Activated CD4-positive, alpha-beta T cell treated with anti-CD3 and anti-CD28 coated beads, Interleukin-2, Interleukin-4, amounts not matched to agents 100 ng/mL and 50 ng/mL, durations not matched to agents 16 hours and 8 hours (primary cell): ENCODE measurements at regions not wholly inside any gene's neighbourhood (a gene's known extent, or its start where the extent isn't known, plus 50 kb on each side); places are given as distances from the start of the nearest gene placed in this dataset.

Experiments
- DNase-seq: peaks from one replicate; pipeline ENCODE4 v3.0.0-alpha.2; 2020; ENCODE audit warnings: low spot score

DNA sequence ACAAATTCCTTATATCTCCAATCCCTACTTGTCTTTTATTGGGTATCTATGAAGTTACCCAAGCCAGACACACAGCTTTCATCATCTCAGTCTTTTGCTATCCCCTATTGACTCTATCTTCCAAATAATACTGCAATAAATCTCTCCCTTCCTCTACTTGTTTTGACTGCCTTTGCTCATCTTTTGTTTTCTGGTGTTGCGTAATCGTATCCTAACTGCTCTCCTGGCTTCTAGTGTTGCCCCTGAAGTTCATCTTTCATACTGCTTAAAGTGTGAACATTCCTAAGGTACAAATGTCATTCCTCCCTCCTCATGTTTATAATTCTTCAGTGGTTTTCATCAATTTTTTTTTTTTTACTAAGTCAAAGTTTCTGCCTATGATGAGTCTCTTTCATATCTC, 491.3 kb upstream of the DCC start:
- DNase-seq = no peak

DNA sequence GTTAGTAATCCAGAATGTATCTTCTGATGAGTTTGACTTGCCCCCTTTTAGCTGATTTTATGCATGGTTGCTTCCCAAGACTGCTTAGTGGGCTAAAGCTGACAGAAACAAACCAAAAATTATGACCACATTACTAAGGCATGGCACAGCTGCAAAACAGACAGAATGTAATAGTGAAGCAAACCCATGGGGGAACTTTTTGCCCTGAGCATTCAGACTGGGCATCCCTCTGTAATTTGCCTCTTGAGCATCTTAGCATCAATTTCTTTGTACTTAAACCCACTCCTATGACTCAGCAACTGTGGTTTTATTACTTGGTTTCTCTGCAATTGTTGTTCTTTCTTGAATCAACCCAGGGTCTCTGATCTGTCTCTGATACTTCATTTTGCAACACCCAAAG, 487.3 kb upstream of the DCC start:
- DNase-seq = no peak

DNA sequence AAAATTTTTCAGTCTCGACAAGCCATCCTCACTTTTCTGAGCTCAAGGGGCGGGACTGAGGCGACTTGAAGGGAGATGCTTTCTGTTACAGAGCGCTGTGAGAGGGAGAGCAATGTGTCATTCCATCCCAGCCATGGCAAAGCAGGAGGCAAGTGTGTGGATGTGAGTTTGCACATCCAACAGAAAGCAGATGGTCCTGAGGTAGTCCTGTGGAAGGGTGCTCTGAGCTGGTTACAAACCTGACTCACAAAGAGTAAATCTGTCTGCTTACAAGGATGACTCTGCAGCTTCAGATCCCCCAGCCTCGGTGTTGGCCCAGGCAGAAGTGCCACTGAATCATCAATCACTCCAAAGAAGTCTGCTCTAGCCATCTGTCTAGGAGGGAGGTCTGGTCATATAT, 482.0 kb upstream of the DCC start:
- DNase-seq = no peak

DNA sequence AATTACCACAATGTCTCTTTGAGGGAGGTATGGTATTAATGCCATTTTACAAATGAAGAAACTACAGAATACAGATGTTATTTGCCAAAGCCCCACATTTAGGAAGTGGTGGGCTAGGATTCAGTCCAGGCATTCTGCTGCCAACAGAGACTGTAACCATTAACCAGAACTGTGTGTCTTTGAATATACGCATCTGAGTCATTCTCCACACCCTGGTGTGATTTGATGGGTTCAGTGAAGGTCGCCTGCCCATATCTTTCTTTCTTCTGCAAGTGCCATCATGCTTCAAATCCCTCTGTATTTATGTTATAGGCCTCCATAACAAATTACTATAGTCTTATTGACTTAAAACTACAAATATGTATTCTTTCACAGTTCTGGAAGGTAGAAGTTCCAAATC, 479.0 kb upstream of the DCC start:
- DNase-seq = no peak

DNA sequence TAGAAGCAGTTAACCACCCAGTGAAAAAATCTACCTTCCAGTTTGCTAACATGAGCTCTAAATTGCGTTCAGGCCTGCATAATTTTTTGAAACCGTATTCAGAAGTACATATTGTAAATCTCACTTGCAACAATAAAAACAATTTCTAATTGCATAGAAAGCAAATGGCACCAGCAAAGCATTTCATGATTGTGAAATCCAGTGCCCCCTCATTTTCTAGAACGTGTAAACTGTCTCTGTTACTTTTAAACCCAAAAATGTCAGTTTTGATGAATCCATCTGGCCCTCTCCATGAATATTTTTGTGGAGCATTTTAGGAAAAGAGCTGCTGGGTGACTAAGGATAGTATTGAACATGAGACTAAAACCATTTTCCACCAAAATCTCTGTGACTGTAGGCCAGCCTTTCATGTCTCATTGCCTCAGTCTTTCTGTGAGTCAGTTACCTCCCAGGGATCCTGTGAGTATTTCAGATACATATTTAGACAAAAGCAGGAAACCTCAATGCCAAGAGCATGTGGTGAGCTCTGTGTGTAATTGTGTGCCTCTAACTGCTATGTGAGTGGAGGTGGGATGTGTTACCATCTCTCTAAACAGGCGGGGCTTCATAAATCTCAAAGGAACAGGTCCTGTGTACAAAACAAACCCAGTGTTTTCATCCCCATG, 477.8 kb upstream of the DCC start:
- no peak for DNase-seq

DNA sequence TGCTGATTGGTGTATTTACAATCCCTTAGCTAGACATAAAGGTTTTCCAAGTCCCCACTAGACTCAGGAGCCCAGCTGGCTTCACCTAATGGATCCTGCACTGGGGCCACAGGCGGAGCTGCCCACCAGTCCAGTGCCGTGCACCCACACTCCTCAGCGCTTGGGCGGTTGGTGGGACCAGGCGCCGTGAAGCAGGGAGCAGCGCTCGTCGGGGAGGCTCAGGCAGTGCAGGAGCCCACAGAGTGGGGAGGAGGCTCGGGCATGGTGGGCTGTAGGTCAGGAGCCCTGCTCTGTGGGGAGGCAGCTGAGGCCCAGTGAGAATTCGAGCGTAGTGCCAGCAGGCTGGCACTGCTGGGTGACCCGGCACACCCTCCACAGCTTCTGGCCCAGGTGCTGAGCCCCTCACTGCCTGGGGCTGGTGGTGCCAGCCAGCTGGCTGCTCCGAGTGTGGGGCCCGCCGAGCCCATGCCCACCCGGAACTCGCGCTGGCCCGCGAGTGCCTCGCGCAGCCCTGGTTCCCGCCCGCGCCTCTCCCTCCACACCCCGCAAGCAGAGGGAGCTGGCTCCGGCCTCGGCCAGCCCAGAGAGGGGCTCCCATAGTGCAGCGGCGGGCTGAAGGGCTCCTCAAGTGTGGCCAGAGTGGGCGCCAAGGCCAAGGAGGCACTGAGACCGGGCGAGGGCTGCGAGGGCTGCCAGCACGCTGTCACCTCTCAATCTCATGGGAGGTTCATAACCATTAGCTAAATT, 475.6 kb upstream of the DCC start:
- no peak for DNase-seq

DNA sequence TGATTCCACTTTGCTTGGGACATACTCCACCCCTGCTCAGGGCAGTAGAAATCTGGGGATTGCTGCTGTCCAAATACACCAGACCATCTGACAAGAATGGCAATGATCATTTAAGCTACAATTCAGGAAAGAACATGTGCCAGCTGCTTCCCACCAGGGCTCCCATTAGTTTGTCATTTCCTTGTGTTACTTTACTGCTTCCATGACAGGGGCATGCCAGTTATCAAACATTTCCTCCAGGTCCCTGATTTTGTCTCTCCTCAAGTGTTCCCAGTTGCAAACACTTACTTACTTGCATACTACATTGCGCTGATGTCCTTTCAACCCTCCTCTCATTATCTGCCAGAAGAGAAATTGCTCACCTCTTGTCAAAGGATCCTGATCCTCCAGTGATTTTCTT, 474.5 kb upstream of the DCC start:
- no peak for DNase-seq

DNA sequence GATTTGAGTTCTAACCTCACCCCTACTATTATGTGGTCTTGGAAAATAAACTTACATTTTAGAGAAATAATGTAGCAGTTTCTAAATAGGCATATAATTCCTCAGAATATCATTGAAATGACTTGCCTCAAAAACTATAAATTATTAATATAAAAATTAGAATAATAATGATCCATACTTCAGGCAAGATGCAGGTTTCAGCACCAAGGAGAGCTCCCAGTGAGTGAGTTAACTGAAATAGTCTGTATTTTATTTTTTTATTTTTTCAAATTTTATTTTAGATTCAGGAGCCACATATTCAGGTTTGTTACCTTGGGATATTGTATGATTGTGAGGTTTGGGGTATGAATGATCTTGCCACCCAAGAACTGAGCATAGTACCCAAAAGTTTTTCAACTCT, 472.2 kb upstream of the DCC start:
- no peak for DNase-seq

DNA sequence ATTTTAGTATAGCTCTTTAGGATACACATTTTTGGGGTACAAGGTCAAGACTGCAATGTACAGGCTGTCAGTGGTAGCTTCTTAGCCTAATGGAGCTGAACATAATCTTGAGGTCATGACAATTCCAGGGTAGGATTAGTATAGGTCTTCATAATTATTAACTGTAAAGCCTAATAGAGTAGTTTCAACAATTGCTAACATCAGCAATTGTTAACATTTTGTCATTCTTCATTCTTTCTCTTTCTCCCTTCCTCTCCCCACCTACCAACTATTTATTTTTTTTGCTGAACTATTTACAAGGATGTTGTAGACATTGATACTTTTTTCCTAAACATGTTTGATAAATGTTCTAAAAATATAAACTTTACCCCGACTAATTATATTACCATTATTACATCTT, 461.3 kb upstream of the DCC start:
- no peak for DNase-seq

DNA sequence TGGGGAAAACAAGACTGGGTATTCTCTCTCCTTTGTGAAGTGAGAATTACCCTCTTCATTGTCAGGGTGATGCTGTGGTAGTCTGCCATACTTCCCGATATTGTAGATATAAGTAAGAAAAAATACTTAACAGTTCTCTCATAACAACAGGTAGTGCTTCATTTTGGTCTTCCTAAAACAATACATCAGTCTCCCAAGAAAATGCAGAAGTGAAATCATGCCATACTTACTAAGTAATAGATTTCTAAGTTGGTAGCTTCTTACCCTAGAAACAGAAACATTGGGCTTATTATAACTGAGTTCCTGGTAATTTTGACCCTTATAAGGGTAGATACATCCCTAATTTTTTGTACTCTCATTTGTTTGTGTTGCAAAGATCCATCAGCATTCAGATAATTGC, 460.7 kb upstream of the DCC start:
- DNase-seq = no peak

DNA sequence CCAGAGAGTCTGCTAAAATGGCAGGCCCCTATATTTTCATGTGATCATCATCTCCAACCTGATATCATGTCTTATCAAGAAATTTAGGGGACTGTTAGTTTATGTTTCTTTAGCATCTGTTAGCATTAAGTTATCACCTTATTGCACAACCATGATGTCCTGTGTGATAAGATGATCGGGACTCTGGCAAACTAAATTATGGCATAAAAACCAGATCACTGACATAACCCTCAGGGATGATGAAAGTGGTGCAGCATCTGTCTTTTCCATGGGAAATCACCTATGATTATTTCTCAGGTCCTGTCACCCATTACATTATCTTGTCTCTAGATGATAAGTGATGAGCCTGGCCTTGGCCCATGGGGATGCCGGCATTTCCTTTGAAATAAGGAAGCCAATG, 458.6 kb upstream of the DCC start:
- no peak for DNase-seq

DNA sequence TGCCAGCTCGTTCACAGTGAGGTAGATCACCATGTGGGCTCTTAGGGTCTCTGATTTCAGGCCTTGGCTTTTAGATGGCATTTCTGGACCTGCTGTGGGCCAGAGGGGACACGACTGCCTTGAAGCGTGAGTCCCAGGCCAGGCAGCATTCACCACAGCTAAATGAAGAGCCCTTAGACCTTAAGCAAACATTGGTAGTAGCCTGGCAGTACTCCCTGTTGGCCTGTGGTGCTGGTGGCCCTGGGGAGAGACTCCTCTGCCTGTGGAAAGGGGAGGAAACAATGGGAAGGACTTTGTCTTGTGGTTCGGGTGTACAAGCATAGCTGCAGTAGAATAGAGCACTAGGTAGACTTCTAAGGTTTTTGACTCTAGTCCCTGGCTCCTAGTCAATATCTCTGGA, 456.0 kb upstream of the DCC start:
- DNase-seq = no peak

DNA sequence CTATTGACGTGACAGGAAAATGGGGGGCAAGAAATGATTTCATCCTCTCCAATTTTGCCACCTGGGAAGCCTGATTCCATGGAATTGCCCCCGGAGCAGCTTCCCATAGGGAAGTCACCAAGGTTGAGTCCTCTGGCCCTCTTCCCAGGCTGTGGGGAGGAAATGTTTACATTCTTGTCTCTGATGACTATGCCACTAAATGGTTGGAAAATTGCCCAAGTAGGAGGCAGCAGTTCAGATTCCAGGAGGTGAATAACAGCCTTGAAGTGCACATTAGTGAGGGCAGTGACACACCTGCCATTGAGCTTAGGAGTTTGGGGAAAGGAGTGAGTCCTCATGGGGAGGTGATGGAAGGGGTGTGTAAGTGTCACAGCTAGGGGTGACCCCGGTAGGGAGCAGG, 449.2 kb upstream of the DCC start:
- no peak for DNase-seq

DNA sequence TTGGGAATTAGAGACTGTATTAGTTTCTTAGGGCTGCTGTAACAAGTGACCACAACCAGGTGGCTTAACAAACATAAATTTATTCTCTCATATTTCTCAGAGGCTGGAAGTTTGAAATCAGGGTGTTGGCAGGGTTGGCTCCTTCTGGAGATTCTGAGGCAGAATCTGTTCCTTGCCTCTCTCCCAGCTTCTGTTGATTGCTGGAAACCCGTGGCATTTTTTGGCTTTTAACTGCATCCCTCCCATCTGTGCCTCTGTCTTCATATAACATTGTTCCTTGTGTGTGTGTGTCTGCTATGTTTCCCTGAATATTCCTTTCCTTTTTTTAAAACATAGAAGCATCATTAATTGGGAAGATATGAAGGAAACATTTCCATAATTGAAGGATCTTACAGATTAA, 448.1 kb upstream of the DCC start:
- DNase-seq = no peak

DNA sequence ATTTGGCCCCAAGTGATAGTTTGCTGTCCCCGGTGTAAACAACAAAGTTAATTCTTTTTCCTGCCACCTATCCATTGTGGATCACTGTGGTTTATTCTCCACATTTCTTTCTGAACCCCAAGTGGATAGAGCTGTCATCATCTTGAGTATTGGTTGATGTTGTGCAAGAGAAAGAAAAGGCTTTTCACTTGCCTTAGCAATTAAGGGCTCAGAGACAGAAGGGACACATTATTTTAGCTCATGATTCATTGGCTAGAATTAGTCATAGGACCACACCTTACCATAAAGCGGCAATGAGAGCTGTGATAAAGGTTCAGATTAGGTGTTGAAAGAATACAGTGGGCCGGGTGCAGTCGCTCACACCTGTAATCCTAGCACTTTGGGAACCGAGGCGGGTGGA, 442.1 kb upstream of the DCC start:
- DNase-seq = no peak

DNA sequence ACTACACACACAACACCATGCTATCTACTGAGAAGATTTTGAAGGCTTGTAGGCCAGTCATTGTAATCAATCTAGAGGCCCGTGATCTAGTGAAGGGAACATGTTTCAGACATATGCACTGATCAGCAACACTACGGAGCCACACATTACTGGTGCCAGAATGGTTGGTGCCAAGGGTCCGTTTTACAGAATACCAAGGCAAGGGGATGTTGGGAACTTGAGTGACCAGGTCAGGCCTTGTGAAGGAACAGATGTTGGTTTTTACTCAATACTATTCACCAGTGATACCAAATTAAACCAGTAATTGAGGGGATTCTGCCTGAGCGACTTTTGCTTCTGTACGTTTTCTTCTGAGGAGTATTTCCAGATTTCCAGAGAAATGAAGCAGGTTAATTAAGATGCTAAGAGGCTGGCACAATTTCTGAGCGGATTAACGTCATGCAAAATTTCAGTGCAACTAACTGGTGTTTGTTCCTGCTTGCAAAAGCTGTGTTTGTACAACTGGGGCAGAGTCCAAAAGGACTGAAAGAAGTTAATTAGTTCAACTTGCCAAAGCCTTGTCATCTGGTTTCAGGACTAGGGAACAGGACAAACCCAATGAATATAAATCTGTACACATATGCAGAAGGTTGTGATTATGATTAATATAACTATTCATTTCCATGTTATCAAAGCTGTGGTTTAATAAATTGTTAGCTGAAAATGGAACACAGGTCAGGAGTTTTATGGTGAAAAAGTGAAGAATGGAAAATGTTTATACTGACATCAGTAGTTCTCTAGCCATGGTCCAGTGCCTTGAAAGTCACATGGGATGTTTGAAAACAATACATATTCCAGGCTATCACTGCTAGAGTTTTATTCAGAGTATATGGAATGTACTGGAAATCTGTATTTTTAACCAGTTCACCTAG, 432.1 kb upstream of the DCC start:
- no peak for DNase-seq

DNA sequence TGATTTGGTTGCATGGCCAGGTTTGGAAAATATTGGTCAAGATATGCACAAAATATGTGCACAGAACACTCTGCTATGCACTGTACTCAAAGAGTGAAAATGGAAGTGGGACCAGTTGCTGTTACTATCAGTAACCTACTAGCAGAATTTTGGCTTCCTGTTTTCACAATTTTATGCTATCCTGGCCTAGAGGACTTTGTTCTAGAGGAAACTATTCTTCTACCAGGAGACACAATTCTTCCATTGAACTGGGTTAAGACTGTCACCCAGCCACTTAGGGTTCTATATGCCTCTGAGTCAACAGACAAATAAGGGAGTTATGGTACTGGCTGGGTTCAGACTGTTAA, 431.4 kb upstream of the DCC start:
- DNase-seq = no peak

DNA sequence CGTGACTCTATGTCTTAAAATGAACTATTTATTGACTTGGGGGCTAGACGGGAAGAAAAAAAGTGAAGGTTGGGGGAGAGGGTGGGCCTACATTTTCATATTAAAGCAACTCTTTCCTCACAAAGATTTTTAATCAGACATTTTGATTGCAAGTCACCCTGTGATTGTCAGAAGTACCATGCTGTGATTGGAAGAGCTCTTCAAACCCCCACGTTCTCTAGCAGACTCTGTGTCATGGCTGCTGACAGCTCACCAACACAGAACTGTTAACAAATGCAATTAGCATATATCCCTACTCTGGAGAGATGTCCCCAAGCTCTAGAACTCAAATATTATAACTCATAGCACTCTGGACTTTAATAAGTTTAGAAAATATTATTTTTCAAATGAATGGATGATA, 428.4 kb upstream of the DCC start:
- DNase-seq = no peak

DNA sequence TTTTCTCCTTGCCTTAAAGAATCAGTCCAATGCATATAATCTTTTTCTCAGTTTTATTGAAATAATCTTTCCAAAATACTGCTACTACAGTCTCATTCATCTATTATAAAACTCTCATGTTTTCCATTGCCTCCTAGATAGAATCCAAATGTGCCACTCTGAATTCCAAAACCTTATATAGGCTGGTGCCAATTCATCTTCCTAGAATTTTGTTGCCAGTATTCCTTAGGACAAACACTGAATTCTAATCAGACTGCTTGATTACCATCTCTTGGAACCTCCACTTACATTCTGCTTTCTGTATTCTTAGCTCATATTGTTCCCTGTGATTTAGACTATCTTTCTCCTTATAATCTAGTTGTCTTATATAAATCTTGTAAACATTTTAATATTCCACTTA, 427.6 kb upstream of the DCC start:
- no peak for DNase-seq

DNA sequence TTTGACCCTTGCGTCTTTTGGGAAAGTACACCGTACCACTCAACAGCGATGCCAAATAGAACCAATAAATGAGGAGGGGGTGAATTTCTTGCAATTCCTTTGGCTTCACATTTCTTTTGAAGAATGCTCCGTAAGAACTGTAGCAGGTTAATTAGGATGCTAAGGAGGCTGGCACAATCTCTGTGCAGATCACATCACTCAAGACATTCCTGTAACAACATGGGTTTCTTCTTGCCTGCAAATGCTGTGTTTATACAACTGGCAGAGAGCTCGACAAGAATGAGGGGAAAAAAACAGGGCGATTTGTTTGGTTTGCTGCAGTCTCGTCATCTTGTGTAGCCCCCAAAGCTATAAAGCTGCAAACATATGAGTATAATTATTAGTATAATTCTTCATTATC, 424.8 kb upstream of the DCC start:
- no peak for DNase-seq

DNA sequence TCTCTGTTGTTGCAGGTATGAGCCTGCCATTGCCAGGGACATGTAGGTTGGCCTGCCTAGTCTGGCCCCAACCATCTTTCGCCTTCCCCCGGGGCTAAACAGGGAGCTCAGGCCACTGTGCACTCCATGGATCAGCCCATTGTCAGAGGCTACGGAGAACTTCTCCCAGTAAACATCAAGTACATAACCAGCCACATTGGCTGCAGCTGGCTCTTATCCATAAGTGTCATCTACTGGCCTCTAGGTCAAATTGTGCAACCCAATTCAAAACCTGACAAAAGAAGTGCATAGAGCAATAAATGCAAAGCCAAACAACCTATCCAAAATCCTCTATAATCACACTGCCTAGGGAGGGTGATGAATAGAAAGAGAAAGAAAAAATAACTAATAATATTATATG, 418.1 kb upstream of the DCC start:
- no peak for DNase-seq

DNA sequence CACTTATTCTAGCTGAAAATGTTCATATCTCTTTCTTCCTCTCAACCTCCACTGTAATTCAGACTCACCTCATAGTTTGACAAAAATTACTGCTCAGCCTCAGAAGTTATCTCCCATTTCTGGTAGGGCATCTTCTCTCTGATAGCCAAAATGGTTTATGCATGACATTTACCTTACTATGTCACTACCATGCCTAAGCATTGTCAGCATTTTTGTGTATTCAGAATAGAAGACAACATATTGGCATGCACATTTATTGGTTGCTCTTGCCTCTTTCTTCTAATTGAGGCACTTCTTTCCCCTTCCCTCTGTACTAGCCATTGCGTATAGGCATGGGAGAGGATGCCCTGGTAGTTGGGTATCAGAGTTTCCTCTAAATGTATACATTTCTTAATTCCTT, 406.1 kb upstream of the DCC start:
- DNase-seq = no peak

DNA sequence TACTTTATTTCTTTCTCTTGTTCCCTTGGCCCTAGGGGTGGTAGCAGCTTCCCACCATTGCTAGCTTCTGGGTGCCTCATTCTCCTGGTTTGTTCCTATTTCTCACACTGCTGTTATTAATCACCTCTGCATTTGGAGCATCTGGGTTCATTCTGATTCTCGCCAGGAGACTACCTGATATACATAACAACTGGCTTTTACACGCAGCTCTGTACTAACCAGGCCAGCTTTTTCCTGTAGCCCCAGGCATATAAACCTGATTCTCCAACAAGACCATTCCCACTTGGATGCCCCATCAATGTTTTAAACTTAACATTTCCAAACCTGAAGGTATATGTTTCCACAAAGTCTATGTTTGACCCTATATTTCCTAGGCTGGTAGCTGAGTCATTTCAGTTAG, 403.9 kb upstream of the DCC start:
- DNase-seq = no peak
